ENCODE measurements at regions not wholly inside any gene's neighbourhood (a gene's known extent, or its start where the extent isn't known, plus 50 kb on each side); places are given as distances from the start of the nearest gene placed in this dataset.

GRCh38 chr15:70509282-70509662 is 254.1 kb downstream of the UACA start:
- TF ChIP-seq EZH2 (IDR thresholded peaks at IDR 0.05; ENCODE audit: borderline replicate concordance, insufficient read depth, low read length, poor library complexity, severe bottlenecking), result no peak
- no peak for TF ChIP-seq CTCF (IDR thresholded peaks at IDR 0.05; ENCODE audit: poor library complexity, severe bottlenecking)
- TF ChIP-seq TAF1 (IDR thresholded peaks at IDR 0.05; ENCODE audit: low read depth), result no peak
- no peak for TF ChIP-seq EP300 (conservative IDR thresholded peaks at IDR 0.05; ENCODE audit: poor library complexity, severe bottlenecking)
- no peak for TF ChIP-seq RAD21 (conservative IDR thresholded peaks at IDR 0.05)

All from neural cell (in vitro differentiated cells).